HCT116 (cell line): ENCODE measurements at regions not wholly inside any gene's neighbourhood (a gene's known extent, or its start where the extent isn't known, plus 50 kb on each side); places are given as distances from the start of the nearest gene placed in this dataset.

Experiments used
- ATAC-seq: fragments of 200-7000 bp; cut with Tn5 transposase; 2 replicates; pipeline ENCODE4 v1.9.1; 2020; ENCODE audit warnings: mild to moderate bottlenecking, moderate library complexity
- BruUV-seq: library from RNA; stranded (reverse); fragments of 400-500 nt; replicated peaks from 2 replicates; lab custom pipeline; 2021; lab: Mats Ljungman, UMichigan
- CTCF ChIA-PET: fragments of 300-600 bp; sonication (Branson Sonifier 250); formaldehyde crosslinking; loops from one replicate; lab custom pipeline; 2021; ENCODE audit warnings: antibody characterized with exemption; lab: Charles Lee
- POLR2A ChIA-PET: fragments of 300-600, 350-600 bp; sonication (Branson Sonifier 250); formaldehyde crosslinking; loops from one replicate; lab custom pipeline; 2021; ENCODE audit warnings: antibody characterized with exemption; lab: Charles Lee
- RAD21 ChIA-PET, 2 experiments: fragments of 300-600 bp; sonication (Branson Sonifier 250); formaldehyde crosslinking; loops; one replicate each; lab custom pipeline; 2023; ENCODE audit warnings: low total read pairs in 2 of 2; ENCODE audit not compliant: uncharacterized antibody in 2 of 2, unreplicated experiment in 2 of 2, low non-redundant PET in 1 of 2; lab: Charles Lee
- DNase-seq: peaks from one replicate; pipeline ENCODE4 v3.0.0-alpha.2; 2010; ENCODE audit warnings: low read depth, low spot score
- H2AFZ ChIP-seq: fragments of 200-600 bp; shearing (Covaris generic), sonication (generic); 2 replicates; pipeline ENCODE4 v1.6.1; 2017; ENCODE audit warnings: low read depth, mixed run types, mixed read lengths, antibody characterized with exemption, low read length; ENCODE audit not compliant: poor library complexity, severe bottlenecking
- H3K27ac ChIP-seq: 2 replicates; pipeline ENCODE4 v1.5.1; 2012; ENCODE audit warnings: low read depth, low read length
- H3K27me3 ChIP-seq: fragments of 200-600 bp; sonication (generic); 2 replicates; pipeline ENCODE4 v1.6.1; 2016; ENCODE audit warnings: mixed run types, low read length, mixed read lengths; ENCODE audit not compliant: insufficient read depth
- H3K36me3 ChIP-seq, 2 experiments: fragments of 200-500 bp in 1 of 2; fragments of 200-600 bp in 1 of 2; sonication (Bioruptor generic) in 1 of 2; sonication (generic) in 1 of 2; 2 replicates each; pipeline versions ENCODE4 v1.5.1 to v1.6.1; 2014 to 2016; ENCODE audit warnings: low read length in 2 of 2, inconsistent platforms in 1 of 2, mixed read lengths in 1 of 2, mixed run types in 1 of 2; ENCODE audit not compliant: insufficient read depth in 2 of 2, control insufficient read depth in 1 of 2
- H3K4me1 ChIP-seq, 2 experiments: fragments of 200-600 bp in 1 of 2; sonication (generic) in 1 of 2; 2 replicates each; pipeline versions ENCODE4 v1.5.1 to v1.6.1; 2012 to 2017; ENCODE audit warnings: low read length in 2 of 2, inconsistent platforms in 1 of 2, mild to moderate bottlenecking in 1 of 2, mixed read lengths in 1 of 2, mixed run types in 1 of 2, moderate library complexity in 1 of 2; ENCODE audit not compliant: insufficient read depth in 2 of 2, control insufficient read depth in 1 of 2
- H3K4me2 ChIP-seq: fragments of 200-600 bp; sonication (generic); 2 replicates; pipeline ENCODE4 v1.6.1; 2017; ENCODE audit warnings: mixed run types, low read length, mixed read lengths
- H3K4me3 ChIP-seq, 2 experiments: fragments of 200-600 bp in 1 of 2; sonication (generic) in 1 of 2; replicated peaks in 1 of 2; 2 replicates each; pipeline ENCODE4 v1.5.1; 2011 to 2016; ENCODE audit warnings: low read length in 2 of 2, control low read depth in 1 of 2, low read depth in 1 of 2, mild to moderate bottlenecking in 1 of 2, mixed read lengths in 1 of 2, mixed run types in 1 of 2
- H3K79me2 ChIP-seq: fragments of 200-600 bp; sonication (generic); 2 replicates; pipeline ENCODE4 v1.6.1; 2017; ENCODE audit warnings: mild to moderate bottlenecking, mixed run types, low read length, moderate library complexity, mixed read lengths; ENCODE audit not compliant: insufficient read depth
- H3K9ac ChIP-seq: fragments of 200-600 bp; sonication (generic); 2 replicates; pipeline ENCODE4 v1.6.1; 2016; ENCODE audit warnings: low read length, mixed read lengths
- H3K9me2 ChIP-seq: fragments of 200-600 bp; sonication (generic), shearing (Covaris generic); 2 replicates; pipeline ENCODE4 v1.6.1; 2017; ENCODE audit warnings: mixed run types, mild to moderate bottlenecking, moderate library complexity; ENCODE audit not compliant: insufficient read depth
- H3K9me3 ChIP-seq, 2 experiments: fragments of 200-500 bp in 1 of 2; fragments of 200-600 bp in 1 of 2; sonication (Bioruptor generic) in 1 of 2; sonication (generic) in 1 of 2; 2 replicates each; pipeline ENCODE4 v1.6.1; 2014 to 2017; ENCODE audit warnings: low read length in 2 of 2, mixed read lengths in 2 of 2, inconsistent platforms in 1 of 2, low read depth in 1 of 2, mild to moderate bottlenecking in 1 of 2, mixed run types in 1 of 2, moderate library complexity in 1 of 2; ENCODE audit not compliant: control insufficient read depth in 1 of 2, insufficient read depth in 1 of 2
- H4K20me1 ChIP-seq: fragments of 200-600 bp; sonication (generic), shearing (Covaris generic); 2 replicates; pipeline ENCODE4 v1.6.1; 2017; ENCODE audit warnings: mixed run types, mild to moderate bottlenecking, moderate library complexity; ENCODE audit not compliant: insufficient read depth
- CBX3 ChIP-seq: IDR thresholded peaks from 2 replicates; pipeline ENCODE4 v1.6.1; 2012; ENCODE audit warnings: low read depth
- EGR1 ChIP-seq: IDR thresholded peaks from 2 replicates; pipeline ENCODE4 v1.6.1; 2012; ENCODE audit warnings: low read depth
- ELF1 ChIP-seq: IDR thresholded peaks from 2 replicates; pipeline ENCODE4 v1.6.1; 2012; ENCODE audit warnings: low read depth, borderline replicate concordance
- EZH2 ChIP-seq: fragments of 200-600 bp; sonication (generic); IDR thresholded peaks from 2 replicates; pipeline ENCODE4 v1.6.1; 2017; ENCODE audit warnings: antibody characterized with exemption, mixed run types
- EZH2phosphoT487 ChIP-seq: fragments of 200-600 bp; IDR thresholded peaks from 2 replicates; pipeline ENCODE4 v1.6.1; 2018; ENCODE audit warnings: antibody characterized with exemption, borderline replicate concordance
- FOSL1 ChIP-seq: IDR thresholded peaks from 2 replicates; pipeline ENCODE4 v1.6.1; 2012; ENCODE audit warnings: low read depth
- POLR2A ChIP-seq: IDR thresholded peaks from 2 replicates; pipeline ENCODE4 v1.7.0; 2011; ENCODE audit warnings: borderline replicate concordance; ENCODE audit not compliant: insufficient read depth, insufficient read length; ENCODE audit errors: extremely low read depth
- POLR2AphosphoS5 ChIP-seq: IDR thresholded peaks from 2 replicates; pipeline ENCODE4 v1.6.1; 2011; ENCODE audit warnings: mild to moderate bottlenecking, low read depth, low read length, moderate library complexity
- RAD21 ChIP-seq: IDR thresholded peaks from 2 replicates; pipeline ENCODE4 v1.6.1; 2012; ENCODE audit warnings: low read depth, mild to moderate bottlenecking
- SIN3A ChIP-seq: IDR thresholded peaks from 2 replicates; pipeline ENCODE4 v1.6.1; 2012; ENCODE audit warnings: low read depth
- SRF ChIP-seq: IDR thresholded peaks from 2 replicates; pipeline ENCODE4 v1.6.1; 2012; ENCODE audit warnings: low read depth
- YY1 ChIP-seq: IDR thresholded peaks from 2 replicates; pipeline ENCODE4 v1.6.1; 2011; ENCODE audit warnings: low read length, low read depth, moderate library complexity, mild to moderate bottlenecking; ENCODE audit not compliant: insufficient replicate concordance; ENCODE audit errors: extremely low read depth
- intact Hi-C: fragments of 100-400 bp; cut with micrococcal nuclease; formaldehyde crosslinking; loops from 2 replicates; pipeline ENCODE4 v1.10.0; 2022
- TF ChIP-seq, protein P1 (sequence below): IDR thresholded peaks from 2 replicates; pipeline ENCODE4 v1.6.1; 2011; ENCODE audit warnings: mild to moderate bottlenecking, low read length, moderate library complexity; ENCODE audit not compliant: insufficient replicate concordance; ENCODE audit errors: extremely low read depth
- TF ChIP-seq, protein P2 (sequence below): IDR thresholded peaks from 2 replicates; pipeline ENCODE4 v1.6.1; 2012; ENCODE audit warnings: low read depth

DNA sequence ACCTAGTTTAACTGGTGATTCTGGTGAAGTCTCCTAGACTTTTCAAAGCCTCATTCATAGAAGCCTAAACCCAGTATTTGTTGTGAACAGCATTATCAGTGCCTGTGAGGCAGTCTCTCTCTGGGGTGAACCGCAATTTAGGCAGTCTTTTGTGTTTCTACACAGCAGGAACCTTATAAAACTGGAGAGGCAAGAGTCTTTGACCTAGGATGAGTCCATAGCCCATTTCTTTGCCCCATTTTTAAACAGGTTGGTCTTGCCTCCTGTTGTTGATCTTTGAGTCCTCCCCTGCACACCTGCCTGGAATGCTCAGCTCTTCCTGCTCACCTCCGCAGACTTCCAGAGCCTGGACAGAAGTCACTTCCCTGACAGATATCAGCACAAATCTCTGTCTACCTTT, 51.2 kb upstream of the NRP1 start:
- ChIA-PET CTCF (no interaction called here), RAD21 (no interaction called here), POLR2A (no interaction called here)
- Histone ChIP-seq H2AFZ (no peak overlapping the region), H3K79me2 (no peaks in the 10 kb centered on the region), H3K36me3 (no peaks in the 10 kb centered on the region), H4K20me1 (no peaks in the 10 kb centered on the region), H3K27me3 (no peaks in the 10 kb centered on the region), H3K4me2 (no peak overlapping the region), H3K9me3 (no peaks in the 10 kb centered on the region), H3K4me1 (no peaks in the 10 kb centered on the region), H3K4me3 (no peak overlapping the region), H3K9me2 (no peaks in the 10 kb centered on the region; the same call in 1 of the 2 replicates), H3K9ac (no peak overlapping the region), H3K27ac (no peak overlapping the region)
- TF ChIP-seq EZH2phosphoT487: no peak
- TF ChIP-seq EGR1: no peak
- no peak for TF ChIP-seq POLR2AphosphoS5
- TF ChIP-seq FOSL1: no peak
- TF ChIP-seq RAD21: no peak
- TF ChIP-seq EZH2: no peak
- no peak for TF ChIP-seq ELF1
- TF ChIP-seq, protein P1, sequence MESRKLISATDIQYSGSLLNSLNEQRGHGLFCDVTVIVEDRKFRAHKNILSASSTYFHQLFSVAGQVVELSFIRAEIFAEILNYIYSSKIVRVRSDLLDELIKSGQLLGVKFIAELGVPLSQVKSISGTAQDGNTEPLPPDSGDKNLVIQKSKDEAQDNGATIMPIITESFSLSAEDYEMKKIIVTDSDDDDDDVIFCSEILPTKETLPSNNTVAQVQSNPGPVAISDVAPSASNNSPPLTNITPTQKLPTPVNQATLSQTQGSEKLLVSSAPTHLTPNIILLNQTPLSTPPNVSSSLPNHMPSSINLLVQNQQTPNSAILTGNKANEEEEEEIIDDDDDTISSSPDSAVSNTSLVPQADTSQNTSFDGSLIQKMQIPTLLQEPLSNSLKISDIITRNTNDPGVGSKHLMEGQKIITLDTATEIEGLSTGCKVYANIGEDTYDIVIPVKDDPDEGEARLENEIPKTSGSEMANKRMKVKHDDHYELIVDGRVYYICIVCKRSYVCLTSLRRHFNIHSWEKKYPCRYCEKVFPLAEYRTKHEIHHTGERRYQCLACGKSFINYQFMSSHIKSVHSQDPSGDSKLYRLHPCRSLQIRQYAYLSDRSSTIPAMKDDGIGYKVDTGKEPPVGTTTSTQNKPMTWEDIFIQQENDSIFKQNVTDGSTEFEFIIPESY: no peak
- TF ChIP-seq SRF: no peak
- TF ChIP-seq CBX3: no peak
- no peak for TF ChIP-seq POLR2A
- TF ChIP-seq, protein P2, sequence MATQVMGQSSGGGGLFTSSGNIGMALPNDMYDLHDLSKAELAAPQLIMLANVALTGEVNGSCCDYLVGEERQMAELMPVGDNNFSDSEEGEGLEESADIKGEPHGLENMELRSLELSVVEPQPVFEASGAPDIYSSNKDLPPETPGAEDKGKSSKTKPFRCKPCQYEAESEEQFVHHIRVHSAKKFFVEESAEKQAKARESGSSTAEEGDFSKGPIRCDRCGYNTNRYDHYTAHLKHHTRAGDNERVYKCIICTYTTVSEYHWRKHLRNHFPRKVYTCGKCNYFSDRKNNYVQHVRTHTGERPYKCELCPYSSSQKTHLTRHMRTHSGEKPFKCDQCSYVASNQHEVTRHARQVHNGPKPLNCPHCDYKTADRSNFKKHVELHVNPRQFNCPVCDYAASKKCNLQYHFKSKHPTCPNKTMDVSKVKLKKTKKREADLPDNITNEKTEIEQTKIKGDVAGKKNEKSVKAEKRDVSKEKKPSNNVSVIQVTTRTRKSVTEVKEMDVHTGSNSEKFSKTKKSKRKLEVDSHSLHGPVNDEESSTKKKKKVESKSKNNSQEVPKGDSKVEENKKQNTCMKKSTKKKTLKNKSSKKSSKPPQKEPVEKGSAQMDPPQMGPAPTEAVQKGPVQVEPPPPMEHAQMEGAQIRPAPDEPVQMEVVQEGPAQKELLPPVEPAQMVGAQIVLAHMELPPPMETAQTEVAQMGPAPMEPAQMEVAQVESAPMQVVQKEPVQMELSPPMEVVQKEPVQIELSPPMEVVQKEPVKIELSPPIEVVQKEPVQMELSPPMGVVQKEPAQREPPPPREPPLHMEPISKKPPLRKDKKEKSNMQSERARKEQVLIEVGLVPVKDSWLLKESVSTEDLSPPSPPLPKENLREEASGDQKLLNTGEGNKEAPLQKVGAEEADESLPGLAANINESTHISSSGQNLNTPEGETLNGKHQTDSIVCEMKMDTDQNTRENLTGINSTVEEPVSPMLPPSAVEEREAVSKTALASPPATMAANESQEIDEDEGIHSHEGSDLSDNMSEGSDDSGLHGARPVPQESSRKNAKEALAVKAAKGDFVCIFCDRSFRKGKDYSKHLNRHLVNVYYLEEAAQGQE: no peak
- no peak for TF ChIP-seq YY1
- no peak for TF ChIP-seq SIN3A
- BruUV-seq: no TSS peak
- ATAC-seq (no peak), DNase-seq (no peak)
- intact Hi-C loops: no loop called here
